K562 (cell line): ENCODE measurements at regions not wholly inside any gene's neighbourhood (a gene's known extent, or its start where the extent isn't known, plus 50 kb on each side); places are given as distances from the start of the nearest gene placed in this dataset.

ENCODE experiments used
- ATAC-seq: fragments of 200-7000 bp; cut with Tn5 transposase; 3 replicates; pipeline ENCODE4 v1.9.1; 2020; ENCODE audit warnings: moderate library complexity
- BruUV-seq: library from RNA; stranded (reverse); fragments of 400-500 nt; replicated peaks from 2 replicates; lab custom pipeline; 2021; lab: Mats Ljungman, UMichigan
- CTCF ChIA-PET: fragments of 300-600 bp; formaldehyde crosslinking; extraction: SDS; loops from one replicate; lab custom pipeline; 2021; ENCODE audit warnings: low intra/inter-chr PET ratio; lab: Yijun Ruan, JAX
- POLR2A ChIA-PET: fragments of 300-600, 350-650 bp; sonication (Branson Sonifier 250); formaldehyde crosslinking; extraction: SDS; loops from one replicate; lab custom pipeline; 2021; ENCODE audit warnings: antibody characterized with exemption, inconsistent platforms; lab: Yijun Ruan, JAX
- DNase-seq, 4 experiments: peaks; one replicate each; pipeline versions ENCODE4 v3.0.0 to v3.0.0-alpha.2; 2011 to 2018; ENCODE audit warnings: low spot score in 3 of 4, mixed read lengths in 3 of 4; ENCODE audit errors: extremely low read depth in 1 of 4
- FAIRE-seq: peaks from 2 replicates; lab custom pipeline; 2011; peaks lifted over from hg19 to GRCh38; lab: Jason Lieb, UNC
- H2AFZ ChIP-seq: 2 replicates; pipeline ENCODE4 v1.6.0; 2011; ENCODE audit warnings: low read depth, low read length, control low read depth, inconsistent platforms
- H3K27ac ChIP-seq: fragments of 200-600 bp; 3 replicates; pipeline ENCODE4 v1.8.0; 2011; ENCODE audit warnings: low read depth, mild to moderate bottlenecking, control low read depth, inconsistent platforms, low read length, moderate library complexity, mixed read lengths; ENCODE audit errors: extremely low read depth
- H3K27me3 ChIP-seq, 2 experiments: fragments of 300-600 bp in 1 of 2; 2 replicates in 1 of 2; 3 replicates in 1 of 2; pipeline versions ENCODE4 v1.6.0 to v1.8.0; 2011; ENCODE audit warnings: inconsistent platforms in 2 of 2, low read length in 2 of 2, mild to moderate bottlenecking in 1 of 2, mixed read lengths in 1 of 2, moderate library complexity in 1 of 2; ENCODE audit not compliant: control insufficient read depth in 2 of 2, insufficient read depth in 2 of 2
- H3K36me3 ChIP-seq: fragments of 300-600 bp; 3 replicates; pipeline ENCODE4 v1.8.0; 2011; ENCODE audit warnings: mild to moderate bottlenecking, low read length, inconsistent platforms; ENCODE audit not compliant: control insufficient read depth, insufficient read depth
- H3K4me1 ChIP-seq, 2 experiments: fragments of 200-600 bp in 1 of 2; replicated peaks in 1 of 2; 2 replicates in 1 of 2; 3 replicates in 1 of 2; pipeline versions ENCODE4 v1.5.1 to v1.8.0; 2011; ENCODE audit warnings: inconsistent platforms in 2 of 2, low read length in 2 of 2, mild to moderate bottlenecking in 1 of 2, mixed read lengths in 1 of 2, moderate library complexity in 1 of 2; ENCODE audit not compliant: control insufficient read depth in 2 of 2, insufficient read depth in 2 of 2
- H3K4me2 ChIP-seq: 2 replicates; pipeline ENCODE4 v1.6.1; 2011; ENCODE audit warnings: low read length, control low read depth, inconsistent platforms, mixed read lengths; ENCODE audit not compliant: insufficient read depth
- H3K4me3 ChIP-seq: fragments of 200-600 bp; sonication (generic), shearing (Covaris generic); 2 replicates; pipeline ENCODE4 v1.5.1; 2016; ENCODE audit warnings: control low read depth, inconsistent platforms
- H3K79me2 ChIP-seq: fragments of 200-600 bp; 3 replicates; pipeline ENCODE4 v1.8.0; 2011; ENCODE audit warnings: low read length, inconsistent platforms; ENCODE audit not compliant: control insufficient read depth, insufficient read depth
- H3K9ac ChIP-seq, 2 experiments: 2 replicates each; pipeline versions ENCODE4 v1.6.0 to v1.6.1; 2011; ENCODE audit warnings: low read depth in 2 of 2, low read length in 2 of 2, control low read depth in 1 of 2, inconsistent platforms in 1 of 2, mild to moderate bottlenecking in 1 of 2, mixed read lengths in 1 of 2; ENCODE audit not compliant: insufficient read depth in 1 of 2
- H3K9me1 ChIP-seq: one replicate; pipeline ENCODE4 v1.6.0; 2011; ENCODE audit warnings: inconsistent platforms, mild to moderate bottlenecking, low read length, moderate library complexity; ENCODE audit not compliant: control insufficient read depth, insufficient read depth
- H3K9me3 ChIP-seq: replicated peaks from 2 replicates; pipeline ENCODE4 v1.5.1; 2011; ENCODE audit warnings: low read depth, low read length, inconsistent platforms; ENCODE audit not compliant: control insufficient read depth, insufficient read depth
- H4K20me1 ChIP-seq: replicated peaks from 2 replicates; pipeline ENCODE4 v1.6.1; 2011; ENCODE audit warnings: low read length, inconsistent platforms, mixed read lengths; ENCODE audit not compliant: control insufficient read depth, insufficient read depth
- CHD1 ChIP-seq: fragments of 200-600 bp; sonication (generic); IDR thresholded peaks from one replicate; pipeline ENCODE4 v1.6.1; 2012; ENCODE audit warnings: mild to moderate bottlenecking, moderate library complexity, low read length, inconsistent platforms
- DNMT1 ChIP-seq: fragments of 450-650 bp; IDR thresholded peaks from 2 replicates; pipeline ENCODE4 v1.6.1; 2016; ENCODE audit warnings: antibody characterized with exemption, mild to moderate bottlenecking
- HOXB6 ChIP-seq: fragments of 250-450 bp; sonication (Bioruptor Pico); IDR thresholded peaks from 2 replicates; pipeline ENCODE4 v1.5.1; 2022; ENCODE audit warnings: mild to moderate bottlenecking, borderline replicate concordance
- MAFK ChIP-seq: IDR thresholded peaks from 2 replicates; pipeline ENCODE4 v1.6.1; 2011; ENCODE audit warnings: low read length, improper control_type of control experiment
- NUFIP1 ChIP-seq: fragments of 450-650 bp; IDR thresholded peaks from 2 replicates; pipeline ENCODE4 v1.6.1; 2018; ENCODE audit not compliant: partially characterized antibody
- SREBF1 ChIP-seq: fragments of 150-350 bp; IDR thresholded peaks from 2 replicates; pipeline ENCODE4 v1.6.1; 2014; ENCODE audit warnings: antibody characterized with exemption, low read depth, low read length, borderline replicate concordance
- TAF9B ChIP-seq: fragments of 450-650 bp; IDR thresholded peaks from 2 replicates; pipeline ENCODE4 v1.6.1; 2018; ENCODE audit warnings: mild to moderate bottlenecking; ENCODE audit not compliant: partially characterized antibody
- ZBTB17 ChIP-seq: fragments of 450-650 bp; formaldehyde crosslinking; IDR thresholded peaks from 2 replicates; pipeline ENCODE4 v1.4.0; 2020; ENCODE audit warnings: mild to moderate bottlenecking
- ZEB2 ChIP-seq: fragments of 450-650 bp; IDR thresholded peaks from 2 replicates; pipeline ENCODE4 v1.6.1; 2016
- ZKSCAN1 ChIP-seq: fragments of 150-350 bp; IDR thresholded peaks from 2 replicates; pipeline ENCODE4 v1.6.1; 2016; ENCODE audit warnings: low read depth, low read length
- WGBS: fragments of 100-300 bp; shearing (Covaris generic); methylation state at CpG from one replicate; pipeline ENCODE4 v1.1.6; 2016; ENCODE audit warnings: low coverage, mixed read lengths; ENCODE audit not compliant: insufficient coverage; ENCODE audit errors: missing lambda C conversion rate; 5-methylcytosine and 5-hydroxymethylcytosine counted together
- in situ Hi-C: fragments of 300-500 bp; cut with MboI; formaldehyde crosslinking; loops from 4 replicates; pipeline ENCODE4 v1.15.0; 2018; ENCODE audit warnings: inconsistent platforms, mixed read lengths
- intact Hi-C: fragments of 100-400 bp; cut with micrococcal nuclease; formaldehyde crosslinking; loops from 2 replicates; pipeline ENCODE4 v1.14.2; 2022

- 0% methylated on average over 4 of the region's 4 CpGs for WGBS
- Histone ChIP-seq H4K20me1 (no peaks in the 10 kb centered on the region), H3K27me3 (peaks cover 0 to 7% of the 10 kb centered on the region in 2 experiments; a peak in 1 of 5 replicates), H3K4me1 (no peaks in the 10 kb centered on the region), H3K9ac (no peak overlapping the region), H3K4me3 (no peak overlapping the region), H3K4me2 (no peak overlapping the region), H3K79me2 (no peaks in the 10 kb centered on the region), H3K36me3 (no peaks in the 10 kb centered on the region), H3K9me1 (no peaks in the 10 kb centered on the region), H2AFZ (no peak overlapping the region), H3K27ac (no peak overlapping the region), H3K9me3 (no peaks in the 10 kb centered on the region)
- TF ChIP-seq MAFK: no peak
- no peak for TF ChIP-seq HOXB6 (CRISPR knock-in tag)
- TF ChIP-seq ZKSCAN1: no peak
- TF ChIP-seq CHD1: no peak
- TF ChIP-seq ZBTB17 (CRISPR knock-in tag): no peak
- no peak for TF ChIP-seq ZEB2
- no peak for TF ChIP-seq TAF9B
- no peak for TF ChIP-seq DNMT1
- no peak for TF ChIP-seq NUFIP1
- no peak for TF ChIP-seq SREBF1
- in situ Hi-C loops: no loop called here
- BruUV-seq: no TSS peak
- ATAC-seq (no peak), DNase-seq (no peak), FAIRE-seq (no peak)
- intact Hi-C loops: no loop called here
- ChIA-PET POLR2A (no interaction called here), CTCF (no interaction called here)
These were observed 169.0 kb downstream of the IRX2 start for GRCh38 chr5:2582507-2582906.
